GM21423 (cell line): ENCODE measurements at regions not wholly inside any gene's neighbourhood (a gene's known extent, or its start where the extent isn't known, plus 50 kb on each side); places are given as distances from the start of the nearest gene placed in this dataset.
"Not testable (repeated sequence)": the region's sequence is repeated elsewhere in the genome, so short reads cannot be mapped to it uniquely, and the experiment has no call there.

Experiments used
- ATAC-seq: cut with Tn5 transposase; IDR thresholded peaks from one replicate; pipeline ENCODE4 v1.9.1; 2021; ENCODE audit warnings: mild to moderate bottlenecking, moderate library complexity; ENCODE audit not compliant: unreplicated experiment

- no peak for ATAC-seq
These were observed 91.6 kb downstream of the FZD1 start for GRCh38 chr7:91355695-91356435.

- no peak for ATAC-seq
These were observed 92.7 kb downstream of the FZD1 start for GRCh38 chr7:91356915-91357314.

GRCh38 chr7:91357379-91357778, 93.1 kb downstream of the FZD1 start:
- ATAC-seq = no peak

- ATAC-seq = no peak
These were observed 93.7 kb downstream of the FZD1 start for GRCh38 chr7:91357901-91358300.

- ATAC-seq = no peak
These were observed 94.1 kb downstream of the FZD1 start for GRCh38 chr7:91358303-91358702.

- ATAC-seq = not testable (repeated sequence)
These were observed 100.9 kb downstream of the FZD1 start for GRCh38 chr7:91365097-91365496.

DNA sequence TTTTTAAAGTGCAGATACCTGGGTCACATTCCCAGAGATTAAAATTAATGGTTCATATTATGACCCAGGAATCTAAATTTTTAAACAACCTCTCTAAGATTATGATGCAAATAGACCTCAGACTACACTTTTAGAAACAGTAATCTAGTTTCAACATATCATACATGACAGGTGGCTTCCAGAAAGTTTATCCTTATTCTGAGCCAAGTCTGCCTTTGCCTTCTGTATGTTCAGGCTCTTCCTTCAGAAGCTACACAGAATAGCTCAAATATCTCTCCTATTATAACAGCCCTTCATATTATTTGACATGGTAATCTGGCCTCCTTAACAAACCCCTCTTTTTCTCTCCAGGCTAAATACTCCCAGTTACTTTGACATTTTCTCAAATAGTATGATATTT, 101.9 kb downstream of the FZD1 start:
- ATAC-seq = no peak

GRCh38 chr7:91367812-91368578, 103.8 kb downstream of the FZD1 start:
- ATAC-seq = no peak

GRCh38 chr7:91372323-91372722, 108.1 kb downstream of the FZD1 start:
- ATAC-seq = no peak

GRCh38 chr7:91373111-91373800, 109.0 kb downstream of the FZD1 start:
- ATAC-seq = no peak

- no peak for ATAC-seq
These were observed 110.2 kb downstream of the FZD1 start for GRCh38 chr7:91374321-91374989.

DNA sequence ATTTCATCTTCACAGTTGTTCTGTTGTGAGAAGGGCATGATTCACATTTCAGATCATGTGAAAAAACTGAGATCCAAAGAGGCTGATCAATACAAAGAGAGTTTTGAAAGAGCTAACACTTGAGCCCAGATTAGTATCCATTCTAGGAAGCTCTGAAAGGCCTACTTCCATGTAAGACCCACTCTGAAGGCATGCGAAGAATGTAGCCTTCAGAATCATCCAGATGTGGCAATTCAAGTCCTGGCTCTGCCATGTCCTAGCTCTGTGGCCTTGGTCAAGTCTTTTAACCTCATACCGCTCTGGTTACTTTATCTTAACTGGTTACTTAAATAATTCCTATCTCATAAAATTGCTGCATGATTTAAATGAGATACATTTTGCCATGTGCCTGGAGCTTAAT, 111.1 kb downstream of the FZD1 start:
- no peak for ATAC-seq

DNA sequence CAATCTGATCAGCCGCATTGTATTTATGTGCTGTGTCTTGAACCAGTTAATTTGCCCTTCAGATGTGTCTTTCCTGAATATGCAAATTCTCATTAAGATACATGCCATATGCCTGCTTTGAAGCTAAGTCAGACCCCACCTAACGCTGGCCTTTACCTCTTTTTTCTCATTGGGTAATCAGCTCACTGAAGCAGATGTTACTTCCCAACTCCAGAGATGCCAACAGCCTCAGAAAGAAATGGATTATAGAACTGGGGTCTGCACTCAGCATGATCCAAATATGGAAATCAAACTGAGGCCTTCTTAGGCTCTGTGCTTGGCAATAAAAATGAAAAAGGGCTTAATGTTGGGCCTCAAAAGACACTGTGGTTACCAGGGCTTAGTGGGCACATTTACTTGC, 113.9 kb downstream of the FZD1 start:
- ATAC-seq = no peak

GRCh38 chr7:91379236-91379635, 115.0 kb downstream of the FZD1 start:
- no peak for ATAC-seq

DNA sequence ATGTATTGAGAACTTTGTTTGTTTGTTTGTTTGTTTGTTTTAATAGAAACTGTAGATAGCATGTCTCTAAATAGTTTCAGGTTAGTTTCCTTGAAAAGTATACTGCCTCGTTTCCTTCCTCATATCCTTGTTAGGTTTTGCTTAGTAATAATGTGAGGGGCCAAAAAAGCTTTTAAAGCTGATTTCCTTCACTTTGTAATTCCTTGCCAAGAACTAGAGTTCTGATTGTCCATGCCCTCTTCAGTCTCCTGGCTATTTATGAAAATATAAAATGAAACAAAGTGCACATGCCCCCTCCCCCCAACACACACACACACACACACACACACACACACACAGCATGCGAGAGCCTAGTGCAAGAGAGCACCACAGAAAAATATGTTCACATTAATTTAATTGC, 115.8 kb downstream of the FZD1 start:
- ATAC-seq = no peak

DNA sequence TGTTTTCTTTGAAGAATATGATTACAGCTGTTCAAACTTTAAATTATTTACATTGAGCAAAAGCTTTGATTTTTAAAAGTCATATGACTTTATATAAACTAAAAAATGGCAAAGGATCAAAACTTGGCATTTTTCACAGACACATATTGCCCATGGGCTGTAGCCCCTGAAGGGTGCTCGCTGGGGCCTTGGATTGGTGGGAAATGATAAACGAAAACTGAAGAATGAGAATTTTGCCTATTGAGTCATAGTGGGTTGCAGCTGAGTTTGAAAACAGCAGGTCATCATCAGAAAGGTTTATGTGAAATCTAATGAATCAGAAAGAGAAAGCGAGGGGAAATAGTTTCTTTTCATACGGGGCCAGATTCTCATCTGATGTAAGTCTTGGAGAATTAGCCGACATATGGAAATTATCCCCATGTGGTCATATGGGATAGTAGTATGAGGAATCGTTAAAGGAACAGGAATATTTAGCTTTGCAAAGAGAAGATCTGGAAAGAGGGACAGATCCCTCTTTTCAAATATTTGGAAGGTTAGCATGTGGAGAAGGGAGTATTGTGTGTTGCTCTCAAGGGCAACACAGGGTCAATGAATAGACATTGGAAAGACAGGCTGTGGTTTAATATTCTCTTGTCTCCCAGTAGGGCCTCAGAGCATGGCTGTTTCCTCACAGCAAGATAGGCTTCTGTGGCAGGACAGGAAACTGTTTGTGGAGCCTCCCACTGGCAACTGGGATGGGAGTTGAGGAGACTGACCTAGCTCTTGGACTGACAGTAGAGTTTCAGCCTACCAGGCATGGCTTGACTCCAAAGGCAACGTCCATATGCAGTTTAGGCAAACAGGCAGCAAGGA, 119.0 kb downstream of the FZD1 start:
- ATAC-seq = no peak

- no peak for ATAC-seq
These were observed 119.7 kb downstream of the FZD1 start for GRCh38 chr7:91383905-91384274.

- not testable (repeated sequence) for ATAC-seq
These were observed 130.5 kb downstream of the FZD1 start for GRCh38 chr7:91394757-91395156.

DNA sequence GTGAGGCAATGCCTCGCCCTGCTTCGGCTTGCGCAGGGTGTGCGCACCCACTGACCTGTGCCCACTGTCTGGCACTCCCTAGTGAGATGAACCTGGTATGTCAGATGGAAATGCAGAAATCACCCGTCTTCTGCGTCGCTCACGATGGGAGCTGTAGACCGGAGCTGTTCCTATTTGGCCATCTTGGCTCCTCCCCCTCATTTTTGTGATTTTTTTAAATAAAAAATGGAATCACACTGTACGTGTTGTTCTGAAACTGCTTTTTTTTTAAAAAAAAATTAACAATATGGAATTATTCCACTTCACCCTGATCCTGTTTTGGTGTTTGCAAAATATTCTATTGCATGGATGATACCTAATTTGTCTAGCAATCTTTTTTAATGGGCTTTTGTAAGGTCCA, 131.1 kb downstream of the FZD1 start:
- not testable (repeated sequence) for ATAC-seq

DNA sequence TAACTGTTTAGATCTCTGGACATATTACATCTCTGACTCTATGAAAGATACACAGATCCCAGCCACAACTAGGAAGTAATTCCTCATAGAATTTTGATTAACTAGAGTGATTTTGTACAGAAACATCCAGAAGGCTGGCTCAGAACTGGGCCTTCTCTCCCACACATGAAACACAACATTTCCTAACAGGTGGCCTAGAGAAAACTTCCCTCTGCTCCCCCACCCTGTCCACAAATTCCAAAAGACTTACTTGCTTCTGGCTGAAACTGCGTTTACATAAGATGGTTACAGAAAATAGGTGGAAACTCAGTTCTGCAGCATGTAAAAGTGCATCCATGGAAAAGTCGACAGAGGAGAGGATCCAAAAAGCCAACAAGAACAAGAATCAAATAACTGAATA, 132.9 kb downstream of the FZD1 start:
- no peak for ATAC-seq
